Panc1 (cell line): ENCODE measurements at regions not wholly inside any gene's neighbourhood (a gene's known extent, or its start where the extent isn't known, plus 50 kb on each side); places are given as distances from the start of the nearest gene placed in this dataset.

Source experiments
- ATAC-seq: fragments of 200-7000 bp; cut with Tn5 transposase; 2 replicates; pipeline ENCODE4 v1.9.1; 2020; ENCODE audit warnings: mild to moderate bottlenecking, moderate library complexity
- BruUV-seq: library from RNA; stranded (reverse); fragments of 400-500 nt; replicated peaks from 2 replicates; lab custom pipeline; 2021; lab: Mats Ljungman, UMichigan
- CTCF ChIA-PET: fragments of 300-600 bp; sonication (Branson Sonifier 250); formaldehyde crosslinking; loops from one replicate; lab custom pipeline; 2022; ENCODE audit warnings: antibody characterized with exemption; lab: Charles Lee
- POLR2A ChIA-PET: fragments of 300-600 bp; sonication (Branson Sonifier 250); formaldehyde crosslinking; loops from one replicate; lab custom pipeline; 2022; ENCODE audit warnings: antibody characterized with exemption; lab: Charles Lee
- DNase-seq: peaks from one replicate; pipeline ENCODE4 v3.0.0-alpha.2; 2010; ENCODE audit warnings: low read depth, low spot score
- H3K27ac ChIP-seq: 2 replicates; pipeline ENCODE4 v1.5.1; 2011; ENCODE audit warnings: mild to moderate bottlenecking, low read length, inconsistent platforms
- H3K27me3 ChIP-seq: fragments of 200-500 bp; sonication (Bioruptor generic); 2 replicates; pipeline ENCODE4 v1.6.0; 2014; ENCODE audit warnings: low read length, inconsistent platforms; ENCODE audit not compliant: control insufficient read depth, insufficient read depth
- H3K36me3 ChIP-seq: fragments of 200-500 bp; sonication (Bioruptor generic); 2 replicates; pipeline ENCODE4 v1.5.1; 2014; ENCODE audit warnings: inconsistent platforms, mild to moderate bottlenecking, low read length, moderate library complexity; ENCODE audit not compliant: control insufficient read depth, insufficient read depth
- H3K4me1 ChIP-seq: 2 replicates; pipeline ENCODE4 v1.5.1; 2011; ENCODE audit warnings: inconsistent platforms, mild to moderate bottlenecking, low read length, moderate library complexity; ENCODE audit not compliant: control insufficient read depth, insufficient read depth
- H3K4me3 ChIP-seq, 2 experiments: 2 replicates each; pipeline ENCODE4 v1.5.1; 2011 to 2012; ENCODE audit warnings: low read depth in 2 of 2, low read length in 2 of 2, mild to moderate bottlenecking in 2 of 2, inconsistent platforms in 1 of 2, moderate library complexity in 1 of 2
- H3K9me3 ChIP-seq: fragments of 200-500 bp; sonication (Bioruptor generic); 2 replicates; pipeline ENCODE4 v1.5.1; 2014; ENCODE audit warnings: low read depth, mild to moderate bottlenecking, inconsistent platforms, low read length, moderate library complexity; ENCODE audit not compliant: control insufficient read depth, insufficient read depth
- POLR2AphosphoS5 ChIP-seq: IDR thresholded peaks from 2 replicates; pipeline ENCODE4 v1.6.1; 2012; ENCODE audit warnings: mild to moderate bottlenecking, low read depth, low read length, moderate library complexity
- SIN3A ChIP-seq: IDR thresholded peaks from 2 replicates; pipeline ENCODE4 v1.6.1; 2012; ENCODE audit warnings: low read depth, mild to moderate bottlenecking, low read length, moderate library complexity, borderline replicate concordance; ENCODE audit not compliant: insufficient read depth
- TCF7L2 ChIP-seq: IDR thresholded peaks from 2 replicates; pipeline ENCODE4 v1.6.1; 2011; ENCODE audit warnings: mild to moderate bottlenecking, low read depth, low read length, inconsistent platforms
- in situ Hi-C: cut with HindIII; loops from 2 replicates; pipeline ENCODE4 v1.10.0; 2016; ENCODE audit warnings: low sequenced_read_pairs, low pct_unique_long_range_greater_than_20kb
- intact Hi-C: fragments of 100-400 bp; cut with micrococcal nuclease; formaldehyde crosslinking; loops from one replicate; pipeline ENCODE4 v1.10.0; 2022; ENCODE audit not compliant: unreplicated experiment
- TF ChIP-seq, protein P1 (sequence below), 2 experiments: IDR thresholded peaks; 2 replicates each; pipeline ENCODE4 v1.6.1; 2011 to 2012; ENCODE audit warnings: low read depth in 2 of 2, control low read depth in 1 of 2, low read length in 1 of 2, mild to moderate bottlenecking in 1 of 2, moderate library complexity in 1 of 2; ENCODE audit not compliant: insufficient read depth in 1 of 2
- TF ChIP-seq, protein P2 (sequence below): fragments of 450-650 bp; IDR thresholded peaks from 2 replicates; pipeline ENCODE4 v1.5.1; 2017; ENCODE audit warnings: mild to moderate bottlenecking

DNA sequence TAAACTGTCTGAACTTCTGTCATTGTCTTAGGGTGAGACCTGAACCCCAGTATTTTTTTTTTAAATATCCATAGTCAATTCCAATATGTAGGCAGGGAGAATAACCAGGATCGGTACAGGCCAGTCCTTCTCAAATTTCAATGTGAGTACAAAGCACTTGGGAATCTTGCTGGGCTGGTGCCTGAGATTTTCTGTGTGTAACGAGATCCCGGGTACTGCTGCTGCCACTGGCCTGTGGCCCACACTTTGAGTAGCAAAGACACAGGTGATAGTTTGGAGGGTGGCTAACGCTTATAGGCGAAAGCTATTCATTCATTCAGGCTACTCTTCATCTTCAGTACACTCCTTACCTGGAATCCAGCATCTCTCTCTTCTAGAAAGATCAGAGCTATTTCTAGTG lies 923.6 kb upstream of the TENM3 start:
- in situ Hi-C loops (no loop called here), intact Hi-C loops (no loop called here)
- TF ChIP-seq POLR2AphosphoS5: no peak
- TF ChIP-seq, protein P1, sequence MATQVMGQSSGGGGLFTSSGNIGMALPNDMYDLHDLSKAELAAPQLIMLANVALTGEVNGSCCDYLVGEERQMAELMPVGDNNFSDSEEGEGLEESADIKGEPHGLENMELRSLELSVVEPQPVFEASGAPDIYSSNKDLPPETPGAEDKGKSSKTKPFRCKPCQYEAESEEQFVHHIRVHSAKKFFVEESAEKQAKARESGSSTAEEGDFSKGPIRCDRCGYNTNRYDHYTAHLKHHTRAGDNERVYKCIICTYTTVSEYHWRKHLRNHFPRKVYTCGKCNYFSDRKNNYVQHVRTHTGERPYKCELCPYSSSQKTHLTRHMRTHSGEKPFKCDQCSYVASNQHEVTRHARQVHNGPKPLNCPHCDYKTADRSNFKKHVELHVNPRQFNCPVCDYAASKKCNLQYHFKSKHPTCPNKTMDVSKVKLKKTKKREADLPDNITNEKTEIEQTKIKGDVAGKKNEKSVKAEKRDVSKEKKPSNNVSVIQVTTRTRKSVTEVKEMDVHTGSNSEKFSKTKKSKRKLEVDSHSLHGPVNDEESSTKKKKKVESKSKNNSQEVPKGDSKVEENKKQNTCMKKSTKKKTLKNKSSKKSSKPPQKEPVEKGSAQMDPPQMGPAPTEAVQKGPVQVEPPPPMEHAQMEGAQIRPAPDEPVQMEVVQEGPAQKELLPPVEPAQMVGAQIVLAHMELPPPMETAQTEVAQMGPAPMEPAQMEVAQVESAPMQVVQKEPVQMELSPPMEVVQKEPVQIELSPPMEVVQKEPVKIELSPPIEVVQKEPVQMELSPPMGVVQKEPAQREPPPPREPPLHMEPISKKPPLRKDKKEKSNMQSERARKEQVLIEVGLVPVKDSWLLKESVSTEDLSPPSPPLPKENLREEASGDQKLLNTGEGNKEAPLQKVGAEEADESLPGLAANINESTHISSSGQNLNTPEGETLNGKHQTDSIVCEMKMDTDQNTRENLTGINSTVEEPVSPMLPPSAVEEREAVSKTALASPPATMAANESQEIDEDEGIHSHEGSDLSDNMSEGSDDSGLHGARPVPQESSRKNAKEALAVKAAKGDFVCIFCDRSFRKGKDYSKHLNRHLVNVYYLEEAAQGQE (IDR thresholded peaks at IDR 0.05; ENCODE audit: insufficient read depth in 1 of 2, low read depth in 2 of 2, low read length in 1 of 2): no peak
- no peak for TF ChIP-seq TCF7L2
- no peak for TF ChIP-seq SIN3A
- TF ChIP-seq, protein P2, sequence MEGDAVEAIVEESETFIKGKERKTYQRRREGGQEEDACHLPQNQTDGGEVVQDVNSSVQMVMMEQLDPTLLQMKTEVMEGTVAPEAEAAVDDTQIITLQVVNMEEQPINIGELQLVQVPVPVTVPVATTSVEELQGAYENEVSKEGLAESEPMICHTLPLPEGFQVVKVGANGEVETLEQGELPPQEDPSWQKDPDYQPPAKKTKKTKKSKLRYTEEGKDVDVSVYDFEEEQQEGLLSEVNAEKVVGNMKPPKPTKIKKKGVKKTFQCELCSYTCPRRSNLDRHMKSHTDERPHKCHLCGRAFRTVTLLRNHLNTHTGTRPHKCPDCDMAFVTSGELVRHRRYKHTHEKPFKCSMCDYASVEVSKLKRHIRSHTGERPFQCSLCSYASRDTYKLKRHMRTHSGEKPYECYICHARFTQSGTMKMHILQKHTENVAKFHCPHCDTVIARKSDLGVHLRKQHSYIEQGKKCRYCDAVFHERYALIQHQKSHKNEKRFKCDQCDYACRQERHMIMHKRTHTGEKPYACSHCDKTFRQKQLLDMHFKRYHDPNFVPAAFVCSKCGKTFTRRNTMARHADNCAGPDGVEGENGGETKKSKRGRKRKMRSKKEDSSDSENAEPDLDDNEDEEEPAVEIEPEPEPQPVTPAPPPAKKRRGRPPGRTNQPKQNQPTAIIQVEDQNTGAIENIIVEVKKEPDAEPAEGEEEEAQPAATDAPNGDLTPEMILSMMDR: no peak
- ChIA-PET CTCF (no interaction called here), POLR2A (no interaction called here)
- H3K4me1 ChIP-seq: no peaks in the 10 kb centered on the region
- H3K27me3 ChIP-seq: no peaks in the 10 kb centered on the region
- DNase-seq (no peak), ATAC-seq (no peak)
- no peaks in the 10 kb centered on the region for H3K36me3 ChIP-seq
- no peak overlapping the region for H3K4me3 ChIP-seq
- no peaks in the 10 kb centered on the region for H3K9me3 ChIP-seq
- no TSS peak for BruUV-seq
- no peak overlapping the region for H3K27ac ChIP-seq

DNA sequence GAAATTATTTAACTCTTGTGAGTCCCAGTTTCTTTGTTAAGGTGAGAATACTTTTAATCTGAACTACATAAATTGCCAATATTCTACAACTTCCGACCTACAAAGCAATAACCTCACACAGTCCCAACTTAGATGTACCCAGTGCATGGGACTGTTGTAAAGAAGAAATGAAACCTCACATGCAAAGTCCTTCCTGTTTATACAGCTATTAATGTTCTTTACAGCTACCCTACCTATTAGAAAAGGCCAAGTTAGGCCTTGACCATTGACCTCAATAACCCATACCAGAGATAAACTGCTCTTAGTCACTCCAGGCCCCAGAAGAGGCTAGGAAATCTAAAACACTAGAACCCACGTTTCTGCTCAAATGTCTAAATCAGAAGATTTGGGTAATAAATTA lies 920.1 kb upstream of the TENM3 start:
- intact Hi-C loops: no loop called here
- no peak for DNase-seq
- in situ Hi-C loops: no loop called here

More for the DNA sequence above, 920.1 kb upstream of the TENM3 start:
- no peaks in the 10 kb centered on the region for H3K9me3 ChIP-seq
- BruUV-seq: no TSS peak
- ATAC-seq: no peak
- ChIA-PET CTCF (no interaction called here), POLR2A (no interaction called here)
- H3K27me3 ChIP-seq: no peaks in the 10 kb centered on the region
- no peaks in the 10 kb centered on the region for H3K36me3 ChIP-seq
- no peaks in the 10 kb centered on the region for H3K4me1 ChIP-seq
- no peak overlapping the region for H3K27ac ChIP-seq
- TF ChIP-seq, protein P2: no peak
- TF ChIP-seq POLR2AphosphoS5 (no peak), SIN3A (no peak), TCF7L2 (no peak)
- TF ChIP-seq, protein P1 (IDR thresholded peaks at IDR 0.05; ENCODE audit: insufficient read depth in 1 of 2, low read depth in 2 of 2, low read length in 1 of 2): no peak
- no peak overlapping the region for H3K4me3 ChIP-seq
